H1 (cell line): ENCODE measurements at regions not wholly inside any gene's neighbourhood (a gene's known extent, or its start where the extent isn't known, plus 50 kb on each side); places are given as distances from the start of the nearest gene placed in this dataset.

Experiments used
- CTCF ChIA-PET: fragments of 300-600 bp; sonication (Branson Sonifier 250); formaldehyde crosslinking; loops from one replicate; lab custom pipeline; 2021; ENCODE audit not compliant: partially characterized antibody; lab: Charles Lee
- POLR2A ChIA-PET: fragments of 300-600 bp; sonication (Branson Sonifier 250); formaldehyde crosslinking; loops from one replicate; lab custom pipeline; 2021; ENCODE audit warnings: inconsistent platforms; ENCODE audit not compliant: partially characterized antibody; lab: Charles Lee
- DNase-seq, 2 experiments: peaks; one replicate each; pipeline versions ENCODE4 v3.0.0 to v3.0.0-alpha.2; 2010 to 2022; ENCODE audit warnings: low spot score in 2 of 2, low read depth in 1 of 2, mixed read lengths in 1 of 2
- FAIRE-seq: peaks from 2 replicates; lab custom pipeline; 2011; peaks lifted over from hg19 to GRCh38; lab: Jason Lieb, UNC
- H2AFZ ChIP-seq: 2 replicates; pipeline ENCODE4 v1.8.1; 2012; ENCODE audit warnings: low read length, inconsistent platforms
- H2AK5ac ChIP-seq: 2 replicates; pipeline ENCODE4 v1.6.1; 2013; ENCODE audit warnings: low read depth, low read length
- H2BK120ac ChIP-seq: replicated peaks from 2 replicates; pipeline ENCODE3; 2013; ENCODE audit warnings: low read depth, low read length, inconsistent platforms
- H2BK12ac ChIP-seq: 2 replicates; pipeline ENCODE4 v1.6.1; 2013; ENCODE audit warnings: low read depth, low read length
- H2BK15ac ChIP-seq: 2 replicates; pipeline ENCODE4 v1.6.1; 2013; ENCODE audit warnings: low read length
- H2BK20ac ChIP-seq: 2 replicates; pipeline ENCODE4 v1.6.1; 2013; ENCODE audit warnings: low read length
- H2BK5ac ChIP-seq: 2 replicates; pipeline ENCODE4 v1.6.1; 2013; ENCODE audit warnings: low read depth, low read length
- H3K14ac ChIP-seq: 2 replicates; pipeline ENCODE4 v1.6.1; 2013; ENCODE audit warnings: inconsistent platforms; ENCODE audit not compliant: insufficient read length
- H3K18ac ChIP-seq: 2 replicates; pipeline ENCODE4 v1.6.1; 2013; ENCODE audit warnings: low read length; ENCODE audit errors: extremely low read depth
- H3K23ac ChIP-seq: 2 replicates; pipeline ENCODE4 v1.6.1; 2013; ENCODE audit warnings: inconsistent platforms; ENCODE audit not compliant: insufficient read length
- H3K23me2 ChIP-seq: 2 replicates; pipeline ENCODE4 v1.6.1; 2013; ENCODE audit warnings: low read depth, low read length
- H3K27ac ChIP-seq: 2 replicates; pipeline ENCODE4 v1.6.1; 2011; ENCODE audit warnings: low read depth, low read length, inconsistent platforms
- H3K27me3 ChIP-seq, 4 experiments: replicated peaks in 1 of 4; 1 replicate in 1 of 4; 2 replicates in 3 of 4; pipeline versions ENCODE4 v1.6.1 to v1.8.1; 2011 to 2013; ENCODE audit warnings: low read length in 3 of 4, mild to moderate bottlenecking in 3 of 4, inconsistent platforms in 2 of 4, mixed read lengths in 2 of 4, moderate library complexity in 1 of 4; ENCODE audit not compliant: control insufficient read depth in 3 of 4, insufficient read depth in 3 of 4; ENCODE audit errors: extremely low read depth in 1 of 4
- H3K36me3 ChIP-seq, 4 experiments: 2 replicates each; pipeline versions ENCODE4 v1.6.1 to v1.8.1; 2011 to 2013; ENCODE audit warnings: mild to moderate bottlenecking in 4 of 4, low read length in 3 of 4, moderate library complexity in 2 of 4, control low read depth in 1 of 4, inconsistent platforms in 1 of 4; ENCODE audit not compliant: insufficient read depth in 4 of 4, control insufficient read depth in 2 of 4
- H3K4ac ChIP-seq: replicated peaks from 2 replicates; pipeline ENCODE3; 2013; ENCODE audit warnings: low read length, low read depth, mixed read lengths, inconsistent platforms; ENCODE audit not compliant: insufficient read length
- H3K4me1 ChIP-seq, 4 experiments: replicated peaks in 1 of 4; 1 replicate in 1 of 4; 2 replicates in 3 of 4; pipeline versions ENCODE4 v1.6.1 to v1.8.1; 2011 to 2013; ENCODE audit warnings: low read length in 3 of 4, inconsistent platforms in 2 of 4, mixed read lengths in 1 of 4; ENCODE audit not compliant: insufficient read depth in 4 of 4, control insufficient read depth in 3 of 4
- H3K4me2 ChIP-seq, 2 experiments: 2 replicates each; pipeline versions ENCODE4 v1.6.1 to v1.8.1; 2011 to 2013; ENCODE audit warnings: low read depth in 2 of 2, low read length in 2 of 2, control low read depth in 1 of 2, inconsistent platforms in 1 of 2, mild to moderate bottlenecking in 1 of 2; ENCODE audit not compliant: insufficient read depth in 1 of 2
- H3K4me3 ChIP-seq, 4 experiments: fragments of 200-600, 300-600 bp in 1 of 4; sonication (generic), shearing (Covaris generic), sonication (Bioruptor Twin) in 1 of 4; 2 replicates each; pipeline versions ENCODE4 v1.5.1 to v1.8.1; 2011 to 2016; ENCODE audit warnings: low read length in 4 of 4, low read depth in 3 of 4, control low read depth in 2 of 4, inconsistent platforms in 2 of 4, mild to moderate bottlenecking in 2 of 4, mixed read lengths in 1 of 4, moderate library complexity in 1 of 4; ENCODE audit not compliant: insufficient read depth in 2 of 4; ENCODE audit errors: extremely low read depth in 1 of 4
- H3K56ac ChIP-seq: replicated peaks from 2 replicates; pipeline ENCODE3; 2013; ENCODE audit warnings: low read depth, mild to moderate bottlenecking, mixed read lengths, low read length, inconsistent platforms; ENCODE audit not compliant: insufficient read length
- H3K79me1 ChIP-seq: 2 replicates; pipeline ENCODE4 v1.6.1; 2013; ENCODE audit warnings: low read depth, low read length, control low read depth
- H3K79me2 ChIP-seq, 2 experiments: 2 replicates each; pipeline versions ENCODE4 v1.6.1 to v1.8.1; 2012 to 2013; ENCODE audit warnings: low read length in 2 of 2, mild to moderate bottlenecking in 2 of 2, inconsistent platforms in 1 of 2; ENCODE audit not compliant: insufficient read depth in 2 of 2, control insufficient read depth in 1 of 2
- H3K9ac ChIP-seq, 4 experiments: replicated peaks in 1 of 4; 1 replicate in 1 of 4; 2 replicates in 3 of 4; pipeline versions ENCODE4 v1.6.1 to v1.8.1; 2011 to 2013; ENCODE audit warnings: low read depth in 3 of 4, low read length in 3 of 4, control low read depth in 2 of 4, mild to moderate bottlenecking in 2 of 4, moderate library complexity in 2 of 4, inconsistent platforms in 1 of 4; ENCODE audit errors: extremely low read depth in 1 of 4
- H3K9me3 ChIP-seq, 2 experiments: 2 replicates each; pipeline versions ENCODE4 v1.6.1 to v1.8.1; 2012 to 2013; ENCODE audit warnings: mild to moderate bottlenecking in 2 of 2, moderate library complexity in 2 of 2, control low read depth in 1 of 2, inconsistent platforms in 1 of 2, low read depth in 1 of 2, low read length in 1 of 2, mixed read lengths in 1 of 2; ENCODE audit not compliant: insufficient read depth in 2 of 2
- H4K20me1 ChIP-seq, 2 experiments: replicated peaks in 1 of 2; 2 replicates each; pipeline versions ENCODE3 to v1.8.1; 2011 to 2013; ENCODE audit warnings: inconsistent platforms in 2 of 2, low read length in 2 of 2, mild to moderate bottlenecking in 1 of 2; ENCODE audit not compliant: insufficient read depth in 2 of 2, control insufficient read depth in 1 of 2
- H4K5ac ChIP-seq: 2 replicates; pipeline ENCODE4 v1.6.1; 2013; ENCODE audit warnings: low read length, low read depth, mixed read lengths, inconsistent platforms; ENCODE audit not compliant: insufficient read length
- H4K8ac ChIP-seq: 2 replicates; pipeline ENCODE4 v1.8.0; 2013; ENCODE audit warnings: mild to moderate bottlenecking, moderate library complexity, low read length, inconsistent platforms; ENCODE audit not compliant: insufficient read depth; ENCODE audit errors: extremely low read depth
- H4K91ac ChIP-seq: replicated peaks from 2 replicates; pipeline ENCODE3; 2013; ENCODE audit warnings: low read length, mixed read lengths, inconsistent platforms; ENCODE audit not compliant: insufficient read length
- ASH2L ChIP-seq: fragments of 200-600, 300-600 bp; sonication (generic); IDR thresholded peaks from one replicate; pipeline ENCODE4 v1.7.1; 2017; ENCODE audit warnings: low read length
- ATF3 ChIP-seq: IDR thresholded peaks from 2 replicates; pipeline ENCODE4 v1.6.1; 2011; ENCODE audit warnings: low read depth, mild to moderate bottlenecking, low read length; ENCODE audit not compliant: insufficient read depth
- EZH2 ChIP-seq: fragments of 200-600 bp; sonication (generic); IDR thresholded peaks from 2 replicates; pipeline ENCODE4 v1.7.1; 2012; ENCODE audit warnings: low read depth, mild to moderate bottlenecking, moderate library complexity, low read length, inconsistent platforms; ENCODE audit not compliant: severe bottlenecking
- PHF8 ChIP-seq: fragments of 200-600 bp; sonication (generic); conservative IDR thresholded peaks from 2 replicates; pipeline ENCODE4 v1.7.1; 2012; ENCODE audit warnings: low read depth, mild to moderate bottlenecking, inconsistent platforms, low read length, moderate library complexity
- POLR2AphosphoS5 ChIP-seq: IDR thresholded peaks from 2 replicates; pipeline ENCODE4 v1.6.1; 2011; ENCODE audit warnings: low read depth, low read length
- RAD21 ChIP-seq, 2 experiments: IDR thresholded peaks in 1 of 2; conservative IDR thresholded peaks in 1 of 2; 2 replicates each; pipeline ENCODE4 v1.6.1; 2011; ENCODE audit warnings: low read depth in 2 of 2, low read length in 2 of 2, improper control_type of control experiment in 1 of 2, inconsistent platforms in 1 of 2, mild to moderate bottlenecking in 1 of 2, moderate library complexity in 1 of 2
- TBP ChIP-seq: IDR thresholded peaks from 2 replicates; pipeline ENCODE4 v1.6.1; 2011; ENCODE audit warnings: low read depth, low read length, improper control_type of control experiment
- WGBS, 2 experiments: shearing (Covaris generic) in 1 of 2; methylation state at CpG; one replicate each; pipeline versions ENCODE4 v1.1.6 to v1.1.7; 2013 to 2015; ENCODE audit warnings: low lambda C conversion rate in 2 of 2, mixed read lengths in 2 of 2, inconsistent platforms in 1 of 2, low coverage in 1 of 2, missing lambda C conversion rate in 1 of 2; ENCODE audit not compliant: insufficient replicate concordance in 2 of 2, insufficient coverage in 1 of 2, insufficient read length in 1 of 2; ENCODE audit errors: extremely low coverage in 1 of 2, missing lambda C conversion rate in 1 of 2; 5-methylcytosine and 5-hydroxymethylcytosine counted together

- Histone ChIP-seq H4K91ac (no peak overlapping the region), H3K79me1 (no peaks in the 10 kb centered on the region), H2BK20ac (no peak overlapping the region), H2AFZ (no peak overlapping the region), H2AK5ac (no peak overlapping the region), H3K9ac (no peak overlapping the region), H4K5ac (no peak overlapping the region), H3K4ac (no peak overlapping the region), H3K18ac (no peak overlapping the region), H3K23ac (no peak overlapping the region), H3K14ac (no peak overlapping the region), H3K27me3 (peaks cover 0 to 8% (median 4%) of the 10 kb centered on the region in 4 experiments; a peak in 5 of 7 replicates), H2BK15ac (no peak overlapping the region), H3K9me3 (no peaks in the 10 kb centered on the region), H3K27ac (no peak overlapping the region), H3K56ac (no peak overlapping the region), H3K4me2 (no peak overlapping the region), H4K20me1 (no peaks in the 10 kb centered on the region), H2BK12ac (no peak overlapping the region), H2BK120ac (no peak overlapping the region), H3K23me2 (no peaks in the 10 kb centered on the region), H3K4me3 (no peak overlapping the region), H2BK5ac (no peak overlapping the region), H3K4me1 (peaks cover 0 to 7% (median 4%) of the 10 kb centered on the region in 4 experiments; a peak in 5 of 7 replicates), H4K8ac (no peak overlapping the region), H3K36me3 (no peaks in the 10 kb centered on the region), H3K79me2 (no peaks in the 10 kb centered on the region)
- WGBS, 2 experiments: 95% methylated on average over 7 of the region's 7 CpGs; no CpG with 5 or more reads in 1 of the 2 experiments
- TF ChIP-seq RAD21 (IDR thresholded peaks at IDR 0.05 in 1 of 2, conservative IDR thresholded peaks at IDR 0.05 in 1 of 2; ENCODE audit: low read depth in 2 of 2, low read length in 2 of 2) (no peak), PHF8 (no peak), TBP (no peak), ASH2L (no peak), POLR2AphosphoS5 (no peak), EZH2 (no peak), ATF3 (no peak)
- ChIA-PET CTCF (interaction anchor here (0.5 to 4.5 kb wide), 13 partner anchors 10 to 741 kb away, joined by 3 to 40 read pairs (median 5); no protein-coding TSS in a partner anchor), POLR2A (no interaction called here)
- FAIRE-seq (no peak), DNase-seq (no peak)
These were observed 78.3 kb downstream of the GSC start for GRCh38 chr14:94691660-94692034.
